ENCODE measurements at regions not wholly inside any gene's neighbourhood (a gene's known extent, or its start where the extent isn't known, plus 50 kb on each side); places are given as distances from the start of the nearest gene placed in this dataset.

DNA sequence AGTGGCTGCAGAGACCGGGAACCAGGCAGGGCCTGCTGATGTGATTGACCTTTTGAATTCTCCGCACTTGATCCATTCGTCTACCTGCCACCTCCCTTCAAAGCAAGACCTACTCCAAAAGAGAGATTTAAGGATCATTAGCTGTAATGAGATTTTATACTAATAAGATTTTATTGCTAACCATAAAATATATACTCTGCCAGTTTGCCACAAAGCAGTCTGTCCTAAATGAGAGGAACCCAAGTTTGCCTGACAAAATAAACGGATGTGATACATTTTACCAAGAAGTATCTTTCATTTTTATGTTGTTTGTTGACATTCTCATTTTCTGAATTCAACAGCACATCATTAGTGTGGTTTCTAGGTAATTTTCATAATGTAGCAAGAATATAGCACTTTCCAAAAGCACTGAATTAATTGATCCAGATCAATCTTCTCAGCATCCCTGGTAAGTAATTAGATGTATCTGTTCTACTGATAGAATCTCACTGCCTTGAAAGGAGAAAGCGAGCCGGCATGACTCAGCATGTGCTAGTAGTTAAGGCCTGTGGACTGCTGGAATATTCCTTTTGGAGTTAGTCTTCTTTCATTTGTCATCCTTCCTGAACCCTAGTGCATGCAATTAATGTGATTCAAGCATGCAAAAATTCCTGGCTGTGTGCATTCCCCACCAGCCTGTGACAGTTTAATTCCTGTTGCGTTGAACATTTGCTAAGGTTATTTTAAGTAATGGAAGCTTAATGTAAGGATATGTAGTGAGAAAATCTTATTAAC lies 128.5 kb downstream of the ARL6IP6 start:
- no peaks in the 10 kb centered on the region for H3K27me3 ChIP-seq (ENCODE audit: control insufficient read depth, insufficient read depth, low read length)
- H3K9ac ChIP-seq (ENCODE audit: low read depth, low read length) = no peak overlapping the region
- no peaks in the 10 kb centered on the region for H3K4me1 ChIP-seq (ENCODE audit: control insufficient read depth, insufficient read depth, low read length)
- no peaks in the 10 kb centered on the region for H3K9me3 ChIP-seq (ENCODE audit: control insufficient read depth, insufficient read depth, low read length)
- H3K36me3 ChIP-seq (ENCODE audit: control insufficient read depth, insufficient read depth, low read length) = no peaks in the 10 kb centered on the region
- H3K4me3 ChIP-seq (ENCODE audit: low read depth, low read length) = no peak overlapping the region

DNA sequence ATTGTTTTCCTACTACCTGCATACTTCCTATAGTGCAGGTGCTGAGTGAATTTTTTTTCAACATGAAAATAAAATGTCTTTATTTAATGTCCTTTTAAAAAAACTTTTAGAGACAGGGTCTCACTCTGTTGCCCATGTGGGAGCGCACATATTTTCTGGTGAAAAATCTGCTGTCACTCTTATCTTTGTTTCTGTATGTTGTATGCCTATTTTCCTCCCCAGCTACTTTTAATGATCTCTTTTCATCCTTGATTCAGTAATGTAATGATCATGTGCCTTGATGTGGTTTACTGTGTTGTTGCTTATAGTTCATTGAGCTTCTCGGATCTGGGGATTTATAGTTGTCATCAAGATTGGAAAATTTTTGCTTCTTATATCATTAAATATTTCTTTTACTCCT lies 117.3 kb downstream of the ARL6IP6 start:
- no peaks in the 10 kb centered on the region for H3K36me3 ChIP-seq (ENCODE audit: control insufficient read depth, insufficient read depth, low read length)
- no peak overlapping the region for H3K4me3 ChIP-seq (ENCODE audit: low read depth, low read length)
- H3K9me3 ChIP-seq (ENCODE audit: control insufficient read depth, insufficient read depth, low read length) = no peaks in the 10 kb centered on the region
- H3K27me3 ChIP-seq (ENCODE audit: control insufficient read depth, insufficient read depth, low read length) = no peaks in the 10 kb centered on the region
- H3K9ac ChIP-seq (ENCODE audit: low read depth, low read length) = no peak overlapping the region
- H3K4me1 ChIP-seq (ENCODE audit: control insufficient read depth, insufficient read depth, low read length) = no peaks in the 10 kb centered on the region

DNA sequence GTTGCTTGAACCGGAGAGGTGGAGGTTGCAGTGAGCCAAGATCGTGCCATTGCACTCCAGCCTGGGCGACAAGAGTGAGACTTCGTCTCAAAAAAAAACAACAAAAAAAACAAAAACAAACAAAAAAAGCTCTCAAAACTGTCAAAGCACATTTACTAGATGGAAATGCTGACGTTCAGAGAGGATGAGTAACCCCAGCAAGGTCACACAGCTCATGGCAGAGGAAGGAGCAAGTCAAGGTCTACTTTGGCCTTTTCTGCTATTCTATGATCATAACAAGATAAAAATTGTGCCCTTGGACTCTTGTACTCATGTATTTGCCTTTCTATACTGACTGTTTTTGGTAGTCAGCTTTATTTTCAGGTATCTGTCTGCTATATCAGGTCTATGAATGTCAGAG lies 109.5 kb downstream of the ARL6IP6 start:
- Histone ChIP-seq H3K9ac (ENCODE audit: low read depth, low read length) (no peak overlapping the region), H3K27me3 (ENCODE audit: control insufficient read depth, insufficient read depth, low read length) (no peaks in the 10 kb centered on the region), H3K4me3 (ENCODE audit: low read depth, low read length) (no peak overlapping the region), H3K36me3 (ENCODE audit: control insufficient read depth, insufficient read depth, low read length) (no peaks in the 10 kb centered on the region), H3K4me1 (ENCODE audit: control insufficient read depth, insufficient read depth, low read length) (no peaks in the 10 kb centered on the region), H3K9me3 (ENCODE audit: control insufficient read depth, insufficient read depth, low read length) (no peaks in the 10 kb centered on the region)

DNA sequence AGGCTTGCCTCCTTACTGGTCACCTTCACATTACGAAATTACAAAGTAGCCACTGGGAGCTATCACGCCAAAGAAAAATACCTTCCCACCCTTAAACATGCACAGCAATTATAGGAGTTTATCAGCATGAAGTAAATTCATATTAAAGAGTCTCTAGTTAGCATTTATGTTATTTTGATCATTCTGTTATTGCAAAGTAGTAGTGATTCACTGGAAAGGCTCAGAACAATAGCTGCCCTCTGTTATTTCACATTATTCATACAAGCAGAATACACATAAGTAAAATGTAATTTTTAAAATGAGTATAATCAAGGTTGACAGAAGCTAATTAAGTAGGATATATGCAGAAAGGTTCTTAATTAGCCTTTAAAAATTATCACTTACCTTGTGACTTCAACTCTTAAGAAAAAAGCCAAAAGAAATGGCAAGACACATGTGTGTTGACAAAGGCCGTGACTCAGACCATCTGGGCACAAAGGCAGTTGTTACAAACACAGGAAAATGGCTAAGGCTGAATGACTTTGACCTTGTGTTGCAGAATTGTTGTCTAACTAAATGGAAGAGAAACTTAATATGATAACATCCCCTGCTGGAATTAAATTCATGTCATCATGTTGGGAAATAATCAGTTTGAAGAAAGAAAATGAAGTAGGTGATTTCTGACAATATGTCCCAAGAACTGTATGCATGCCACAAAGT lies 108.3 kb downstream of the ARL6IP6 start:
- H3K9ac ChIP-seq (ENCODE audit: low read depth, low read length) = no peak overlapping the region
- no peak overlapping the region for H3K4me3 ChIP-seq (ENCODE audit: low read depth, low read length)

DNA sequence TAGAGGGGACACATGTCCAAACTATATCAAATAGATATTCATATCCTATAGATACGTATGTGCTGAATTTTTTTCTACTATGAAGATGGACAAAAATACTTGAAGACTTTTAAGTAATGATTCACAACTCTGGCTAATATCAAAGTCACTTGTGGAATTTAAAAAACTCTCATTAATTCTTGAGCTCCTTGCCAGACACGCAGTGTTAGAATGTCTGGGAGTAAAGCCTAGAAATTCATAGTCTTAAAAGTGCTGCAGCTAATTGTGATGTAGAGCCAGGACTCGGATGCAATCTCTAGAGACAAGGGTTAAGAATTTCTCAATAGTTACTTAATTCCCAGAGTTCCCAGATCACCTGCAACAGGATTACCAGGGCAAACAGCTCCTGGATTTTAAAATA lies 107.4 kb downstream of the ARL6IP6 start:
- no peaks in the 10 kb centered on the region for H3K27me3 ChIP-seq (ENCODE audit: control insufficient read depth, insufficient read depth, low read length)
- H3K9me3 ChIP-seq (ENCODE audit: control insufficient read depth, insufficient read depth, low read length) = no peaks in the 10 kb centered on the region
- no peaks in the 10 kb centered on the region for H3K36me3 ChIP-seq (ENCODE audit: control insufficient read depth, insufficient read depth, low read length)
- H3K4me1 ChIP-seq (ENCODE audit: control insufficient read depth, insufficient read depth, low read length) = no peaks in the 10 kb centered on the region
- H3K4me3 ChIP-seq (ENCODE audit: low read depth, low read length) = no peak overlapping the region
- H3K9ac ChIP-seq (ENCODE audit: low read depth, low read length) = no peak overlapping the region

More for the DNA sequence above, 108.3 kb downstream of the ARL6IP6 start:
- Histone ChIP-seq H3K9me3 (ENCODE audit: control insufficient read depth, insufficient read depth, low read length) (no peaks in the 10 kb centered on the region), H3K4me1 (ENCODE audit: control insufficient read depth, insufficient read depth, low read length) (no peaks in the 10 kb centered on the region), H3K36me3 (ENCODE audit: control insufficient read depth, insufficient read depth, low read length) (no peaks in the 10 kb centered on the region), H3K27me3 (ENCODE audit: control insufficient read depth, insufficient read depth, low read length) (no peaks in the 10 kb centered on the region)

DNA sequence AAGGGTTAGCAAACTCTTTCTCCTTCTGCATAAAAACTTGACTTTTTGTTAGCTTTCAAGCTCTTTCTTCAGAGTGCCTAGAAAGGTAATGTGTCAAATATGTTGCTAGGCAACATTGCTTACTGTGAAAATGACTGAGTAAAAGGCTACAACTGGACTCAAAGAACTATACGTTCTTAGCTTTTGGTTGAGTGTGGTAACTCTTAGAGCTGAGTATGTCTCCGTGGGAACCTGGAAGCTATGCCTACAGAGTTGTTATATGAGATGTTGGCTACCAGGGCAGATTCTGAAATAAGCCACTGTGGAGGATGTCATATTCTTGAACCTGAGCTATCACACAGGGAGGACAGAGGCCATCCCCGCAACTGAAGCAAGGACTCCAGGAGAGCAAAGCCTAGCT lies 105.5 kb downstream of the ARL6IP6 start:
- Histone ChIP-seq H3K4me1 (ENCODE audit: control insufficient read depth, insufficient read depth, low read length) (no peaks in the 10 kb centered on the region), H3K9me3 (ENCODE audit: control insufficient read depth, insufficient read depth, low read length) (no peaks in the 10 kb centered on the region), H3K27me3 (ENCODE audit: control insufficient read depth, insufficient read depth, low read length) (no peaks in the 10 kb centered on the region), H3K36me3 (ENCODE audit: control insufficient read depth, insufficient read depth, low read length) (no peaks in the 10 kb centered on the region), H3K9ac (ENCODE audit: low read depth, low read length) (no peak overlapping the region), H3K4me3 (ENCODE audit: low read depth, low read length) (no peak overlapping the region)

DNA sequence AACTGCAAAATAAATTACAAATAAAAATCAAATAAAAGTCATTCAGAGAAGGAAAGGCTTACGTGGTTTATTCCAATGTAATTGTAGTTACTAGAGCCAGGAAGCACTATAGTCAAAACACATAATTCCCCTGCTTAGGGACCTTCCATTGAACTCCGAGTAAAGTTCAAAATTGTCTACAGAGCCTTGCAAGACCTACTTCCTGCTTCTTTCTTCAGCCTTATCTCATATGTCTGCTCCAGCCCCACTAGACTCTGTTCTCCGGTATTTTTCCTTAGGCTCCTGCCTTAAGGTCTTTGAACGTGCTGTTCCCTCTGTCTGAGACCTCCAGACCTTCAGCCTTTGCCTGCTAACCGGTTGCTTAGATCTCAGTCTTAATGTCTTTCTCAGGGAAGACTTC lies 104.3 kb downstream of the ARL6IP6 start:
- H3K27me3 ChIP-seq (ENCODE audit: control insufficient read depth, insufficient read depth, low read length) = no peaks in the 10 kb centered on the region
- no peaks in the 10 kb centered on the region for H3K9me3 ChIP-seq (ENCODE audit: control insufficient read depth, insufficient read depth, low read length)
- no peak overlapping the region for H3K9ac ChIP-seq (ENCODE audit: low read depth, low read length)
- no peaks in the 10 kb centered on the region for H3K36me3 ChIP-seq (ENCODE audit: control insufficient read depth, insufficient read depth, low read length)
- no peaks in the 10 kb centered on the region for H3K4me1 ChIP-seq (ENCODE audit: control insufficient read depth, insufficient read depth, low read length)
- H3K4me3 ChIP-seq (ENCODE audit: low read depth, low read length) = no peak overlapping the region

DNA sequence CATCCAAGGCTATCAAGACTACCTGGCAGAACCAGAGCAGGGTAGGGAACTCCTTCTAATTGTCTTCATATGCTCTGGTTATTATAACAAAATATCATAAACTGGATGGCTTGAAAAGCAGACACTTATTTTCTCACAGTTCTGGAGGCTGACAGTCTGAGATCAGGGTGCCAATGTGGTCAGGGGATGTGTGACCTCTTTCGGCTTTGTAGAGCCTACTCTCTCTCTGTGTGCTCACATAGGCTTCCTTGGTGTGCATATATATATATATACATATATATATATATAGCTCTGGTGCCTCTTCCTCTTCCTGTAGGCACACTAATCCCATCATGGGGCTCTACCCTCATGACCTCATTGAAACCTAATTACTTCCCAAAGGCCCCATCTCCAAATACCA lies 101.6 kb downstream of the ARL6IP6 start:
- H3K4me1 ChIP-seq (ENCODE audit: control insufficient read depth, insufficient read depth, low read length) = no peaks in the 10 kb centered on the region
- H3K4me3 ChIP-seq (ENCODE audit: low read depth, low read length) = no peak overlapping the region
- H3K27me3 ChIP-seq (ENCODE audit: control insufficient read depth, insufficient read depth, low read length) = no peaks in the 10 kb centered on the region
- no peak overlapping the region for H3K9ac ChIP-seq (ENCODE audit: low read depth, low read length)
- H3K9me3 ChIP-seq (ENCODE audit: control insufficient read depth, insufficient read depth, low read length) = no peaks in the 10 kb centered on the region
- H3K36me3 ChIP-seq (ENCODE audit: control insufficient read depth, insufficient read depth, low read length) = no peaks in the 10 kb centered on the region

DNA sequence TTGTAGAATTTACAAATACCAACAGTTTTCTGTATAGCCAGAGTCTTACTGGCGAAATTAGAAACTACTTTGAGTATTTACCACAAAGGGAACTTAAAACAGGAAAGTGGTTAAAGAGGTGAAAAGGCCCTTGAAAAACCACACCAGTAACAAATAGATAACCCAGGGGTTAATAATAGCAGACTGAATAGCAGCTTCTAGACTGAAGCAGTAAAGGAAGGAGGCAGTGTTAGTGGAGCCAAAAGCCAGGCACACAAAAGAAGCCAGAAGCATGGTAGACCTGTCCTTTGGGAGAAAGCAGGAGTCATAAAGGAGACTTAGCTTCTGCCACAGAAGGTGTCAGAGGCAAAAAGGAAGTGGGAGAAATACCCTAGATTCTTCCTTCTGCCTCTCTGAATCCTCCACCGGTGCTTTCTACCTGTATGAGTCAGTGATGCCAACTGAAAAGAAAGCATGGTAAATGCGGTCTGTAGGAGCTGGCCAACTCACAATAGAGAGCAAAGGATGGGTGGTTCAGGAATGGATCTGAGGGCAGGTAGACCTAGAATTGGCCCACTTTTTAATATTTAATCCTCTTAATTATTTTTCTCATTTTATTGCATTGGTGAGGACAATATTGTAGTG lies 97.3 kb downstream of the ARL6IP6 start:
- Histone ChIP-seq H3K36me3 (ENCODE audit: control insufficient read depth, insufficient read depth, low read length) (no peaks in the 10 kb centered on the region), H3K9ac (ENCODE audit: low read depth, low read length) (no peak overlapping the region), H3K27me3 (ENCODE audit: control insufficient read depth, insufficient read depth, low read length) (no peaks in the 10 kb centered on the region), H3K4me1 (ENCODE audit: control insufficient read depth, insufficient read depth, low read length) (no peaks in the 10 kb centered on the region), H3K4me3 (ENCODE audit: low read depth, low read length) (no peak overlapping the region), H3K9me3 (ENCODE audit: control insufficient read depth, insufficient read depth, low read length) (no peaks in the 10 kb centered on the region)

DNA sequence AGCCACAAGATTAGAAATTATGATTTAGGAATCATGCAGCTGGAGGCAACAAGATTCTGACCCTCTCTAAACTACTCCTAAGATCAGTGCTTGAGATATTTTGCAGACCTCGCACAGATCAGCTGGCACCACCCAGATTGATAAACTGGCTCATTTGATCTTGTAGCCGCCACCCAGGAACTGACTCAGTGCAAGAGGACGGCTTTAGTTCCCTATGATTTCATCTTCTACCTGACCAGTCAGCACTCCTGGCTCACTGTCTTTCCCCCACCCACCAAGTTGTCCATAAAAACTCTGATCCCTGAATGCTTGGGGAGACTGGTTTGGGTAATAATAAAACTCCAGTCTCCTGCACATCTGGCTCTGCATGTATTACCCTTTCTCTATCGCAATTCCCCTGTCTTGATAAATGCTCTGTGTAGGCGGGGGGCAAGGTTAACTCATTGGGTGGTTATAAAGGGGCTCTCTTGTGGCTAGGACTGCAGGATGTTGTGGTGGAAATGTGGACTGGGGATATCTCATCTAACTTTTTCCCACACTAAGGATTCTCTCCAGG lies 96.1 kb downstream of the ARL6IP6 start:
- Histone ChIP-seq H3K27me3 (ENCODE audit: control insufficient read depth, insufficient read depth, low read length) (no peaks in the 10 kb centered on the region), H3K4me3 (ENCODE audit: low read depth, low read length) (no peak overlapping the region), H3K4me1 (ENCODE audit: control insufficient read depth, insufficient read depth, low read length) (no peaks in the 10 kb centered on the region), H3K9ac (ENCODE audit: low read depth, low read length) (no peak overlapping the region), H3K36me3 (ENCODE audit: control insufficient read depth, insufficient read depth, low read length) (no peaks in the 10 kb centered on the region), H3K9me3 (ENCODE audit: control insufficient read depth, insufficient read depth, low read length) (no peaks in the 10 kb centered on the region)

DNA sequence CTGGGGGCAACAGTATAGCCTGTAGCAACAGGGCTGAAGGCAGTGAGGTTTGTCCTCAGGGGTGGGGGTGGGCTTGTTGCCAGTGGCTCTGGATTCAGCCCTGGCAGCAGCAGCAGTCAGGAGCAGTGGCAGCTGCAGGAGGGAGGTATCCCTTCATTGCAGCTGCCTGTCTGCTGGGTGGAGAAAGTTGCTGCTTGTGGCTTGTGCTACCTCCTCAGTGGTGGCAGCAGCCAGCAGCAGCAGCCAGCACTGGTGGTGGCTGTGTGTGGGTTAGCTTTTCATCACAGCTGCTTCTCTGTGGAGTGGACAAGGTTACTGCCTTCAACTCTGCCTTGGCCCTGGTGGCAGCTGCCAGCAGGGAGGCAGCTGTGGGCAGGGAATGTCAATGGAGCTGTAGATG lies 94.9 kb downstream of the ARL6IP6 start:
- no peaks in the 10 kb centered on the region for H3K4me1 ChIP-seq (ENCODE audit: control insufficient read depth, insufficient read depth, low read length)
- H3K4me3 ChIP-seq (ENCODE audit: low read depth, low read length) = no peak overlapping the region
- no peaks in the 10 kb centered on the region for H3K27me3 ChIP-seq (ENCODE audit: control insufficient read depth, insufficient read depth, low read length)
- no peak overlapping the region for H3K9ac ChIP-seq (ENCODE audit: low read depth, low read length)
- no peaks in the 10 kb centered on the region for H3K9me3 ChIP-seq (ENCODE audit: control insufficient read depth, insufficient read depth, low read length)
- no peaks in the 10 kb centered on the region for H3K36me3 ChIP-seq (ENCODE audit: control insufficient read depth, insufficient read depth, low read length)
